ENCODE measurements at regions not wholly inside any gene's neighbourhood (a gene's known extent, or its start where the extent isn't known, plus 50 kb on each side); places are given as distances from the start of the nearest gene placed in this dataset.

- H3K9ac ChIP-seq (replicated peaks in 1 of 4; ENCODE audit: extremely low read depth in 1 of 4, low read depth in 3 of 4, low read length in 3 of 4) = no peak overlapping the region
- H2BK5ac ChIP-seq (ENCODE audit: low read depth, low read length) = no peak overlapping the region
- H3K18ac ChIP-seq (ENCODE audit: extremely low read depth, low read length) = no peak overlapping the region
- no peaks in the 10 kb centered on the region for H3K9me3 ChIP-seq (ENCODE audit: insufficient read depth in 2 of 2, low read depth in 1 of 2, low read length in 1 of 2)
- no peak for DNase-seq (ENCODE audit: low read depth in 1 of 2, low spot score in 2 of 2)
- peak; percentile 62 for FAIRE-seq
- H2BK15ac ChIP-seq (ENCODE audit: low read length) = 0 out of 2 replicates have a peak overlapping the region, but pooled peaks have one; percentile 1
- H4K20me1 ChIP-seq (replicated peaks in 1 of 2; ENCODE audit: control insufficient read depth in 1 of 2, insufficient read depth in 2 of 2, low read length in 2 of 2) = no peaks in the 10 kb centered on the region
- H2AFZ ChIP-seq (ENCODE audit: low read length) = no peak overlapping the region
- TF ChIP-seq SAP30 (IDR thresholded peaks at IDR 0.05; ENCODE audit: insufficient read depth, insufficient replicate concordance, low read length) (no peak), TAF7 (optimal IDR thresholded peaks at IDR 0.05; ENCODE audit: borderline replicate concordance, low read depth, low read length) (no peak), CTCF (IDR thresholded peaks at IDR 0.05; ENCODE audit: control extremely low read depth in 1 of 3, insufficient read depth in 1 of 3, low read depth in 1 of 3, low read length in 3 of 3) (peak in 1 of 3 experiments; percentile 26; a peak in 1 of 4 replicates)
- WGBS, 2 experiments (ENCODE audit: extremely low coverage in 1 of 2, insufficient coverage in 1 of 2, insufficient read length in 1 of 2, insufficient replicate concordance in 2 of 2, low coverage in 1 of 2, low lambda C conversion rate in 2 of 2, missing lambda C conversion rate in 1 of 2) = 86% methylated on average over 5 of the region's 5 CpGs; no CpG with 5 or more reads in 1 of the 2 experiments
- H3K27ac ChIP-seq (ENCODE audit: low read depth, low read length) = no peak overlapping the region
- POLR2A ChIA-PET (ENCODE audit: partially characterized antibody) = no interaction called here
- H3K79me1 ChIP-seq (ENCODE audit: low read depth, low read length) = no peaks in the 10 kb centered on the region
- no peak overlapping the region for H2BK20ac ChIP-seq (ENCODE audit: low read length)
- H3K36me3 ChIP-seq (ENCODE audit: control insufficient read depth in 2 of 4, insufficient read depth in 4 of 4, low read length in 3 of 4) = no peaks in the 10 kb centered on the region
- H3K27me3 ChIP-seq (replicated peaks in 1 of 4; ENCODE audit: control insufficient read depth in 3 of 4, extremely low read depth in 1 of 4, insufficient read depth in 3 of 4, low read length in 3 of 4) = no peaks in the 10 kb centered on the region
- no peak overlapping the region for H3K23ac ChIP-seq (ENCODE audit: insufficient read length)
- H3K4me1 ChIP-seq (replicated peaks in 1 of 4; ENCODE audit: control insufficient read depth in 3 of 4, insufficient read depth in 4 of 4, low read length in 3 of 4) = peaks cover 0 to 9% (median 3%) of the 10 kb centered on the region in 4 experiments; a peak in 6 of 7 replicates
- H3K14ac ChIP-seq (ENCODE audit: insufficient read length) = no peak overlapping the region
- no peak overlapping the region for H3K4me2 ChIP-seq (ENCODE audit: insufficient read depth in 1 of 2, low read depth in 2 of 2, low read length in 2 of 2)
- H3K4me3 ChIP-seq (ENCODE audit: extremely low read depth in 1 of 4, insufficient read depth in 2 of 4, low read depth in 3 of 4, low read length in 4 of 4) = no peak overlapping the region
- no peak overlapping the region for H3K56ac ChIP-seq (replicated peaks; ENCODE audit: insufficient read length, low read depth, low read length)
- H3K4ac ChIP-seq (replicated peaks; ENCODE audit: insufficient read length, low read depth, low read length) = no peak overlapping the region
- H2BK12ac ChIP-seq (ENCODE audit: low read depth, low read length) = no peak overlapping the region
- CTCF ChIA-PET (ENCODE audit: partially characterized antibody) = interaction anchor here (0.5 to 3.1 kb wide), 5 partner anchors 12 to 484 kb away, joined by 3 to 10 read pairs (median 3); no protein-coding TSS in a partner anchor
- no peaks in the 10 kb centered on the region for H3K79me2 ChIP-seq (ENCODE audit: control insufficient read depth in 1 of 2, insufficient read depth in 2 of 2, low read length in 2 of 2)
- no peaks in the 10 kb centered on the region for H3K23me2 ChIP-seq (ENCODE audit: low read depth, low read length)
- no peak overlapping the region for H4K91ac ChIP-seq (replicated peaks; ENCODE audit: insufficient read length, low read length)
- H4K5ac ChIP-seq (ENCODE audit: insufficient read length, low read depth, low read length) = no peak overlapping the region
- H2BK120ac ChIP-seq (replicated peaks; ENCODE audit: low read depth, low read length) = no peak overlapping the region
- H4K8ac ChIP-seq (ENCODE audit: extremely low read depth, insufficient read depth, low read length) = no peak overlapping the region
- no peak overlapping the region for H2AK5ac ChIP-seq (ENCODE audit: low read depth, low read length)
Measured at GRCh38 chr5:82799361-82800077, 277.7 kb downstream of the TMEM167A start.

Data from H1 (cell line).